Fibroblast of lung (primary cell): ENCODE measurements at regions not wholly inside any gene's neighbourhood (a gene's known extent, or its start where the extent isn't known, plus 50 kb on each side); places are given as distances from the start of the nearest gene placed in this dataset.

Source experiments
- DNase-seq, 2 donors: peaks; one replicate each; pipeline versions ENCODE4 v3.0.0 to v3.0.0-alpha.2; 2010; ENCODE audit warnings: low read depth in 2 of 2
- H2AFZ ChIP-seq: 2 replicates; pipeline ENCODE4 v1.5.1; 2012; ENCODE audit warnings: low read length, control low read depth, inconsistent platforms
- H3K27ac ChIP-seq: 2 replicates; pipeline ENCODE4 v1.5.1; 2011; ENCODE audit warnings: low read length, control low read depth; ENCODE audit not compliant: insufficient read depth
- H3K27me3 ChIP-seq: 2 replicates; pipeline ENCODE4 v1.5.1; 2011; ENCODE audit warnings: mild to moderate bottlenecking, low read length; ENCODE audit not compliant: control insufficient read depth, insufficient read depth
- H3K36me3 ChIP-seq: 2 replicates; pipeline ENCODE4 v1.5.1; 2011; ENCODE audit warnings: low read length; ENCODE audit not compliant: control insufficient read depth, insufficient read depth
- H3K4me1 ChIP-seq: 2 replicates; pipeline ENCODE4 v1.5.1; 2011; ENCODE audit warnings: low read length; ENCODE audit not compliant: control insufficient read depth, insufficient read depth; ENCODE audit errors: extremely low read depth
- H3K4me2 ChIP-seq: 2 replicates; pipeline ENCODE4 v1.5.1; 2011; ENCODE audit warnings: low read length, control low read depth; ENCODE audit not compliant: insufficient read depth; ENCODE audit errors: extremely low read depth
- H3K4me3 ChIP-seq, 4 experiments: fragments of 200-600 bp in 1 of 4; sonication (generic) in 1 of 4; replicated peaks in 1 of 4; 2 replicates each; pipeline ENCODE4 v1.5.1; 2011 to 2016; ENCODE audit warnings: low read length in 4 of 4, low read depth in 3 of 4, mild to moderate bottlenecking in 3 of 4, control low read depth in 2 of 4, inconsistent platforms in 1 of 4, mixed read lengths in 1 of 4; ENCODE audit not compliant: insufficient read depth in 1 of 4; ENCODE audit errors: control extremely low read depth in 1 of 4
- H3K79me2 ChIP-seq: 2 replicates; pipeline ENCODE4 v1.5.1; 2012; ENCODE audit warnings: mild to moderate bottlenecking, low read length, inconsistent platforms; ENCODE audit not compliant: control insufficient read depth, insufficient read depth
- H3K9ac ChIP-seq: 2 replicates; pipeline ENCODE4 v1.5.1; 2011; ENCODE audit warnings: mild to moderate bottlenecking, low read length, control low read depth; ENCODE audit not compliant: insufficient read depth
- H3K9me3 ChIP-seq: 2 replicates; pipeline ENCODE4 v1.5.1; 2012; ENCODE audit warnings: low read depth, low read length; ENCODE audit not compliant: control insufficient read depth, insufficient read depth
- H4K20me1 ChIP-seq: 2 replicates; pipeline ENCODE4 v1.5.1; 2011; ENCODE audit warnings: low read length; ENCODE audit not compliant: control insufficient read depth, insufficient read depth; ENCODE audit errors: extremely low read depth
- CTCF ChIP-seq, 2 donors: IDR thresholded peaks in 1 of 2; conservative IDR thresholded peaks in 1 of 2; 1 replicate in 1 of 2; 2 replicates in 1 of 2; pipeline ENCODE4 v1.5.1; 2011 to 2012; ENCODE audit warnings: low read length in 2 of 2, control low read depth in 1 of 2, inconsistent platforms in 1 of 2, low read depth in 1 of 2, mild to moderate bottlenecking in 1 of 2
- EZH2 ChIP-seq: IDR thresholded peaks from 2 replicates; pipeline ENCODE4 v1.5.1; 2012; ENCODE audit warnings: low read length, control low read depth, mild to moderate bottlenecking; ENCODE audit errors: missing control alignments

GRCh38 chr20:50415516-50416268 lies 94.5 kb upstream of the PTPN1 start:
- Histone ChIP-seq H3K9ac (peak overlapping the region; percentile 28), H3K4me3 (no peak overlapping the region)

DNA sequence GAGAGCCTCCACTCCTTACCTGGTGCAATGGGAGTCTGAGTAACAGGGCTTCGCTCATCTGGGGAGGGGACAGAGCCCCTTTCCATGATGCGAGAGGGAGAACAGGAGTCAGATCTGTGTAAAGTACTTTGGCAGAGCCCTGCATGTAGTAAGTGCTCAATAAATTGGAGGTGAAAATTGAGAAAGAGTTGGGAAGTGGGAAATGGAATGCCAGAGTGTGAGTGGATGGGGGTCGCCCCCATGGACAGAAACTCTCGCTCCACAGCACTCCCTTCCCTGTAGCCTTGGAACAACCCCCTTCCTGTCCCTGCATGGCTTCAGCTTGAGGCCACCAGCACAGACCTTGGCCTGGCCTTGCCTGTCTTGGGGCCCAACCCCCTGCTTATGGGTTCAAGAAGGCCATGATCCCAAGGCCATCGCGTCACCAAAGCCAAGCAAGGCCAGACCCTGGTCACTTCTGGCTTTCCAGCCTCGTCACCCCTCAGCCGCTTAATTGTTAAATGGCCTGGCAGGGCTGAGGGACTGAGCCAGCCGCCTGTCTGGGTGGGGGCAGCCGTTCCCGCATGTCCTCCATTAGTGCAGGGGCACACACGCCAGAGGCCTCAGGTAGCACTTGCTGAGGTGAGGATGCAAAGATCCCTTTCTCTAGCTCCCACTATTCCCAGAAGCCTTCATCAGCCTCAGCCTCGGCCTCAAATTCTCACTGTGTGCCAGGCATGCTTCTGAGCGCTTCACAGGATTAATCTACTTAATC lies 93.7 kb upstream of the PTPN1 start:
- H3K36me3 ChIP-seq, result no peaks in the 10 kb centered on the region
- TF ChIP-seq CTCF (conservative IDR thresholded peaks at IDR 0.05 in 1 of 2, IDR thresholded peaks at IDR 0.05 in 1 of 2; ENCODE audit: low read depth in 1 of 2, low read length in 2 of 2), result no peak
- TF ChIP-seq EZH2, result no peak
- no peaks in the 10 kb centered on the region for H3K79me2 ChIP-seq
- no peaks in the 10 kb centered on the region for H3K9me3 ChIP-seq
- H3K4me3 ChIP-seq, result no peak overlapping the region
- H3K4me2 ChIP-seq, result peak overlapping the region; percentile 62
- peaks cover 12% of the 10 kb centered on the region for H3K4me1 ChIP-seq
- H4K20me1 ChIP-seq, result no peaks in the 10 kb centered on the region
- peak overlapping the region; percentile 64 for H3K27ac ChIP-seq
- DNase-seq, result no peak
- peak overlapping the region; percentile 61 for H2AFZ ChIP-seq
- peak overlapping the region; percentile 18 for H3K9ac ChIP-seq
- no peaks in the 10 kb centered on the region for H3K27me3 ChIP-seq

More at GRCh38 chr20:50415516-50416268, 94.5 kb upstream of the PTPN1 start:
- Histone ChIP-seq H2AFZ (peak overlapping the region; percentile 61), H3K36me3 (no peaks in the 10 kb centered on the region), H3K27ac (peak overlapping the region; percentile 67), H3K79me2 (no peaks in the 10 kb centered on the region), H3K4me1 (peaks cover 12% of the 10 kb centered on the region), H3K27me3 (no peaks in the 10 kb centered on the region), H3K4me2 (peak overlapping the region; percentile 62), H3K9me3 (no peaks in the 10 kb centered on the region), H4K20me1 (no peaks in the 10 kb centered on the region)
- no peak for TF ChIP-seq EZH2
- no peak for TF ChIP-seq CTCF (conservative IDR thresholded peaks at IDR 0.05 in 1 of 2, IDR thresholded peaks at IDR 0.05 in 1 of 2; ENCODE audit: low read depth in 1 of 2, low read length in 2 of 2)
- peak; percentile 89 to 99 for DNase-seq

- TF ChIP-seq CTCF (conservative IDR thresholded peaks at IDR 0.05 in 1 of 2, IDR thresholded peaks at IDR 0.05 in 1 of 2; ENCODE audit: low read depth in 1 of 2, low read length in 2 of 2) (no peak), EZH2 (no peak)
- Histone ChIP-seq H3K9ac (no peak overlapping the region), H3K27me3 (no peaks in the 10 kb centered on the region), H3K4me3 (no peak overlapping the region), H3K27ac (no peak overlapping the region), H3K9me3 (peaks cover 2% of the 10 kb centered on the region), H3K79me2 (no peaks in the 10 kb centered on the region), H3K4me1 (peaks cover 12% of the 10 kb centered on the region), H3K36me3 (no peaks in the 10 kb centered on the region), H4K20me1 (no peaks in the 10 kb centered on the region), H3K4me2 (no peak overlapping the region), H2AFZ (no peak overlapping the region)
- DNase-seq, result no peak
These were observed 93.2 kb upstream of the PTPN1 start for GRCh38 chr20:50417023-50417329.
